SK-N-MC (cell line): ENCODE measurements at regions not wholly inside any gene's neighbourhood (a gene's known extent, or its start where the extent isn't known, plus 50 kb on each side); places are given as distances from the start of the nearest gene placed in this dataset.
"Not testable (repeated sequence)": the region's sequence is repeated elsewhere in the genome, so short reads cannot be mapped to it uniquely, and the experiment has no call there.

ENCODE experiments used
- DNase-seq: peaks from one replicate; pipeline ENCODE4 v3.0.0-alpha.2; 2011; ENCODE audit warnings: low read depth, low spot score
- H3K27ac ChIP-seq: fragments of 200-600 bp; sonication (generic); 2 replicates; pipeline ENCODE4 v1.5.1; 2016; ENCODE audit warnings: mixed run types
- H3K36me3 ChIP-seq: fragments of 200-600 bp; sonication (generic); 2 replicates; pipeline ENCODE4 v1.6.1; 2017; ENCODE audit warnings: antibody characterized with exemption, low read length, mixed read lengths; ENCODE audit not compliant: insufficient read depth
- H3K4me3 ChIP-seq: fragments of 200-600 bp; sonication (generic); 2 replicates; pipeline ENCODE4 v1.5.1; 2016
- H3K9ac ChIP-seq: fragments of 200-600 bp; sonication (generic); 2 replicates; pipeline ENCODE4 v1.8.0; 2017; ENCODE audit warnings: mixed run types, mixed read lengths; ENCODE audit not compliant: insufficient read length
- H3K9me3 ChIP-seq: fragments of 200-600 bp; sonication (generic); 2 replicates; pipeline ENCODE4 v1.6.1; 2017; ENCODE audit warnings: low read depth, mild to moderate bottlenecking, antibody characterized with exemption, low read length, moderate library complexity, mixed read lengths
- EZH2 ChIP-seq: fragments of 200-600 bp; sonication (generic); IDR thresholded peaks from one replicate; pipeline ENCODE4 v1.6.1; 2017; ENCODE audit warnings: antibody characterized with exemption
- FOXP2 ChIP-seq: optimal IDR thresholded peaks from 2 replicates; pipeline ENCODE3; 2011; ENCODE audit warnings: mild to moderate bottlenecking, moderate library complexity; ENCODE audit not compliant: insufficient read depth; ENCODE audit errors: extremely low read length, control extremely low read depth
- POLR2AphosphoS5 ChIP-seq: IDR thresholded peaks from 2 replicates; pipeline ENCODE4 v1.6.1; 2012; ENCODE audit warnings: mild to moderate bottlenecking, low read depth, low read length, borderline replicate concordance

DNA sequence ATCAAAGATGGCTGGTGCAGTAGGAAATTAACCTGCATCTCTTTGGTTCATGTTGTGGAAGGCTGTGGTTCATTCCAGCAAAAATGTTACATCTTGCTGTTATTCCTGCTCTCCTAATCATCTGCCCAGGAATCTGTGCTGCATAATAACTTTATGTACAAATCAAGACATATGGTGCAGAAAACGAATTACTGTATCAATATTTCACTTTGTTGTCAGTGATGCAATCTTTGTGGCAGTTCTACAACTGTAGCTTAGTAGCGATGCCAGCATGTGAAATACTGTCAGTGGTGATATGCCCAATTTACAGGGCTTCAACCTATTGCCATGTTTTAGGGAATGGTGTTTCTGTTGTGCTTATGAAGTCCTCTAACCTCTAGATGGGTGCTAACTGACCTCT is 1114.7 kb downstream of the SOCS6 start:
- DNase-seq: no peak
- no peak overlapping the region for H3K9ac ChIP-seq
- H3K4me3 ChIP-seq: no peak overlapping the region
- no peaks in the 10 kb centered on the region for H3K9me3 ChIP-seq
- no peaks in the 10 kb centered on the region for H3K36me3 ChIP-seq
- no peak for TF ChIP-seq POLR2AphosphoS5
- H3K27ac ChIP-seq: no peak overlapping the region

DNA sequence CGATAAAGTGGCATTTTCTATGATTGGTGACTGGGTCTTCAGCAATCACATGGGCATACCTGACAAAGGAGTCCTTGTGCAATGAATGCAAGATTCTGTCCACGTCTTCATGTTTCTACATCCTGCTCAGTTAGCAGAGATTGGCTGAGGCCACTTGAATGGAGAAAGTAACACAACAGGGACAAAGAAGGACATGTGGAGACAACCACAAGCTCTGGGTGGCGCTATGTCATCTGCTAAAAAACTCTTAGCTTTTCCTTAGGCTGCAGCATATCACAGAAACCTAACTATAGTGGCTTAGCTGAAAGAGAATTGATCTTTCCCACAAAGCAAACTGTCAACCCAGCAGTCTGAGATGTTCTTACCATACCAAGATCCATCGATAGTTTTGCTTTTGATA is 1109.7 kb downstream of the SOCS6 start:
- no peaks in the 10 kb centered on the region for H3K9me3 ChIP-seq
- TF ChIP-seq POLR2AphosphoS5 (no peak), FOXP2 (no peak), EZH2 (no peak)
- H3K9ac ChIP-seq: no peak overlapping the region
- no peak overlapping the region for H3K27ac ChIP-seq
- H3K4me3 ChIP-seq: no peak overlapping the region
- H3K36me3 ChIP-seq: no peaks in the 10 kb centered on the region
- DNase-seq: no peak

DNA sequence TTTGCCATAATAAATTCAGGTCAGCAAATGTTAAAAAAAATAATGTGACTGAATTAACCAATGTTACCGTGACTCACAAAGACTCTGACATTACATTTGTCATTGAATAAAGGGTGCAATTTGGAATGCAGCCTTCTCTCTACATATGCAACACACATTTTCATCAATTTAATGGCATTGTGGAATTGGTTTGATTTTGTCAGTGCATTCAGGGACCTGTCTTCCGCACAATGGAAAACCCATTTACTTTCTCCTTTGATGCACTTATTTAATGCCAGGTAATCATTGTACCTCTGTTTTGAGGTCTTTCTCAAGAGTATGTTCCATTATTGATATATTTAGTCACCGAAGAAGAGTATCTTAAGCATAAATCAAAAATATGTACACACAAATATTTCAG is 1099.3 kb downstream of the SOCS6 start:
- Histone ChIP-seq H3K27ac (no peak overlapping the region), H3K36me3 (no peaks in the 10 kb centered on the region), H3K4me3 (no peak overlapping the region), H3K9ac (no peak overlapping the region), H3K9me3 (no peaks in the 10 kb centered on the region)
- TF ChIP-seq POLR2AphosphoS5 (no peak), EZH2 (no peak), FOXP2 (no peak)
- DNase-seq: no peak

DNA sequence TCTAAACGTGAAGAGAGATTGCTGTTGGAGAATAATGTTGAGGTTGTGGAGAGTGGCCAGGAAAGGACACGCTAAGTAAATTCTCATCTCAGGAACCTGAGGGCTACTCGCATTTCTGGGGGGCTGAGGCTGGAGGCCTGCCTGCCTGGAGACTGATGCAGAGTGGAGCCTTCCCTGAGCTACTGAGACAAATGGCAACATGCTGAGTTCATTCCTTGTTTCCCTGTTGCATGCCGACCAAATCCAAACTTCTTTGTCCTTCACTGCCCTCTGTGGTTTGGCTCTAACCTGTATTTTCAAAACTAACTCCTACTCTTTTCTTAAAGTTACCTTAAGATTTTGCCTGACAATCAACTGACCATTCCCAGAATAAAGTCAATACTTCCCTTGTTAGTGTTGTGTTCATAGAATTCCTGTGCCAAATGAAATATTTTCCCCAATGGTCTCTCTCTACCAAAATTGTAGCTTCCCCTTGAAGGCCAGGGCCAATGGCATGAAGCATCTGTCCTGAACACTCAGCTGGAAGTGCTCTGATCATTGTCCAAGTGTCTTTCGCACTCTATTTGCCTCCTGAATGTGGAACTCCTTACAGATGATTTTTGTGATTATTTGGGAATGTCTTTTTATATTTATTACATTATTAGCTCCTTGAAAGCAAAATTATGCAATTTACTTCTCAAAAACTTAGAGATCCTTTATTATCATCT is 1085.6 kb downstream of the SOCS6 start:
- Histone ChIP-seq H3K9ac (no peak overlapping the region), H3K9me3 (no peaks in the 10 kb centered on the region), H3K27ac (no peak overlapping the region), H3K4me3 (no peak overlapping the region), H3K36me3 (no peaks in the 10 kb centered on the region)
- no peak for DNase-seq
- TF ChIP-seq POLR2AphosphoS5: no peak
- TF ChIP-seq FOXP2: no peak
- TF ChIP-seq EZH2: no peak

DNA sequence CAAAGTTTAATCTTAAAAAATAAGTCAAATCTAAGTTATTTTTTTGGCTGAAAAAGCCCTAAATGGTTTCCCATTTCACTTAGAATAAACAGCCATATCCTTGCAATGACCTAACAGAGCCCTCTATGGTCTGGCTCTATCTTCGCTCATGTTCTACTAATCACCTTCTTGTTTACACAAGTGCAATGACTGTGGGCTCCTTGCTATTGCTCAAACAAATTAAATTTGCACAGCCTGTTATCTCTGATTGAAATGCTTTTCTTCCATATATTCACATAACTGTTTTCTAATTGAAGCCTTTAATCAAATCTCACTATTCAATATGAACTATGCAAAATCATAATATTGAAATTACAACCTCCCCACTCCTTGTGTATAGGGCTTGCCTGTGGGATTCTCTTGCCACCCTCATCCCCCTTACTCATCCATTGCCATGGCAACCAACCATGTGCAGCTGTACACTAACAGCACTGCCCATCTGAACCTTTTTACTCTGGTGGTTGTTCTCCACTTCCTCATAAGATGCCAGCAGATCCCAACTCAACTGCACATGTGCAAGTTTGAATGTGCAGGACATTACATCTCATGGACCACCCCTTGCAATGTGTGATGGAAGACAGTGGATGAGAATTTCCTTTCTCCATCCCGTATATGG is 1083.2 kb downstream of the SOCS6 start:
- Histone ChIP-seq H3K9me3 (no peaks in the 10 kb centered on the region), H3K9ac (no peak overlapping the region)
- no peak for TF ChIP-seq EZH2
- TF ChIP-seq POLR2AphosphoS5: no peak
- TF ChIP-seq FOXP2: no peak

DNA sequence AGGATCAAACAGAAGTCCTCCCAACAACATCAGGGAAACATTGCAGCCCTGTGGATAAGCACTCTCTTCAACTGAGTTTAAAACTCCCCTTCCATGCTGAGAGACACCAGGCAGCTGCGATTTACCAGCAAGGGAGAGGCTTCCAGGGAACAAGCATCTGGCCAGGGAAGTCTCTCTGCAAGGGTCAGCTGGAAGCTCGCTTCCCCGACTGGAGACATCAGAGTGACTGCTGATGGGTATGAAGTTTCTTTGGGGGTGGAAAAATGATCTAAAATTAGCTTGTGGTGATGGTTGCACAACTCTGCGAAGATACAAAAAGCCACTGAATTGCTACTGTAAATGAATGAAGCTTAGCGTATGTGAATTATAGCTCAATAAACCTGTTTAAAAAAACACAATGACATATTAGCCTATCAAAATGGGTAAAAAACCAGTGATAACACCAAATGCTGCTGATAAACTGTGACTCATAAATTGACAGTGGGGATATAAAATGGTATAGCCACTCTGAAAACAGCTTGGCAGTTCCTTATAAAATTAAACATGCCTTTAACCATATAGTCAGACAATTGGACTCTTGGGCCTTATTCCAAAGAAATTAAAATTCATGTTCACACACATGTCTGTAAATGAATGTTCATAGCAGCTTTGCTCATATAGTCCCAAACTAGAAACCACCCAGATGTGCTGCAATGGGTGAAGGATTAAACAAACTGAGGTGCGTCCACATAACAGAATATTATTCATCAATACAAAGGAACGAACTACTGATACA is 1082.0 kb downstream of the SOCS6 start:
- Histone ChIP-seq H3K9me3 (no peaks in the 10 kb centered on the region), H3K9ac (no peak overlapping the region), H3K4me3 (no peak overlapping the region), H3K36me3 (no peaks in the 10 kb centered on the region), H3K27ac (no peak overlapping the region)
- no peak for TF ChIP-seq FOXP2
- no peak for TF ChIP-seq EZH2
- no peak for TF ChIP-seq POLR2AphosphoS5
- no peak for DNase-seq

More for the DNA sequence above, 1083.2 kb downstream of the SOCS6 start:
- Histone ChIP-seq H3K36me3 (no peaks in the 10 kb centered on the region), H3K27ac (no peak overlapping the region), H3K4me3 (no peak overlapping the region)
- DNase-seq: no peak

DNA sequence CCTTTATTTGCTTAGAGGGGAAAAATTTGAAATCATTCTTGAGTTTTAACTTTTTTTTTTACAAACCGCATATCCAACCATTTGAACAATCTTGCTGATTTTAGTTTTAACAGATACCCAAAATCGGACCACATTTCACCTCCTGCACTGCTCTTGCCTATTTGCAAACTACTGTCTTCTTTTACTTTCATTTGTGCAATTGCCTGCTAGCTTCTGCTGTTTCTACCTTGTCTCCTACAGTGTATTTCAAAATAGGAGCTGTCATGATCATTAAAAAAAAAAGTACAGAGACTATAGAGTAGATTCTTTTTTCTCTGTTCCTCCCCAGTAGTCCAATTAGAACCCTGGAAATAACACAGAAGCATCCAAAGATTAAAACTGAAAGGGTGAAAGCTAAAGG is 1081.2 kb downstream of the SOCS6 start:
- no peak overlapping the region for H3K9ac ChIP-seq

DNA sequence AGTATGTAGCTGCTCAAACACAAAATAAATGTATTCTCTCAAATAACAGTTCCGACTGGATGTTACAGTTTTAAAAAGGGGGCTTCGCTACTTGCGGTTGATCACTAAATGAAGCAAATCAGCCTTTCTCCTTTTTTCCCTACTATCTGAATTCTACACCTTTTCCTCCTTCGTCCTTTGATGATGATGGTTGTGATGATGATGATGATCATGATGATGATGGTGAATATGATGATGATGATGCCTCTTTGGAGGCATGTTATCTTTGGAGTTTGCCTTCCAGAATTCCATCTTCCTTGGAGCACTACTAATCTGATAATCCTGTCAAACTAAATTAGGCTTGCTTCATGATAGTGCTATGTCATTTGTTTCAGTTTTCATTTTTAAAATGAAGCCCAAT is 1073.3 kb downstream of the SOCS6 start:
- H3K9ac ChIP-seq: no peak overlapping the region
- no peak overlapping the region for H3K4me3 ChIP-seq
- DNase-seq: no peak
- H3K27ac ChIP-seq: no peak overlapping the region
- no peak for TF ChIP-seq FOXP2
- no peak for TF ChIP-seq EZH2
- no peak for TF ChIP-seq POLR2AphosphoS5
- H3K36me3 ChIP-seq: no peaks in the 10 kb centered on the region
- no peaks in the 10 kb centered on the region for H3K9me3 ChIP-seq

More for the DNA sequence above, 1081.2 kb downstream of the SOCS6 start:
- no peaks in the 10 kb centered on the region for H3K36me3 ChIP-seq
- H3K4me3 ChIP-seq: no peak overlapping the region
- no peak overlapping the region for H3K27ac ChIP-seq
- TF ChIP-seq POLR2AphosphoS5: no peak
- no peak for TF ChIP-seq FOXP2
- TF ChIP-seq EZH2: no peak
- no peak for DNase-seq
- H3K9me3 ChIP-seq: no peaks in the 10 kb centered on the region

DNA sequence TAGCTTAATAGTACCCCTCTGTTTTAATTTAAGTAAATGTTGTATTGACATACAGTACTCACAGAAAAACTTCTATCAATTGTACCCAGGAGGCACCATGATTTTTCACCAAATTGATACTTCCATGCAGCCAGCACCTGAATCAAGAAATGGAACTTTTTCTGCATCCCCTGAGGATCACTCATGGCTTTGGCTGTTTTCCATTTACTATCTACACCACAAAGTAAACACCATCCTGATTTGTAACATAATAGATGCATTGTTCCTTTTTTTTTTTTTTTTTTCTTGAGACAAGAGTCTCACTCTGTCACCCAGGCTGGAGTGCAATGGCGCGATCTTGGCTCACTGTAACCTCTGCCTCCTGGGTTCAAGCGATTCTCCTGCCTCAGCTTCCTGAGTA is 1066.8 kb downstream of the SOCS6 start:
- not testable (repeated sequence) for H3K9ac ChIP-seq, H3K4me3 ChIP-seq, H3K27ac ChIP-seq, H3K36me3 ChIP-seq, DNase-seq, H3K9me3 ChIP-seq
